Osteocyte (in vitro differentiated cells): ENCODE measurements at regions not wholly inside any gene's neighbourhood (a gene's known extent, or its start where the extent isn't known, plus 50 kb on each side); places are given as distances from the start of the nearest gene placed in this dataset.

Experiments used
- DNase-seq: peaks from one replicate; pipeline ENCODE4 v3.0.0; 2021; ENCODE audit warnings: mixed read lengths; ENCODE audit not compliant: unreplicated experiment; ENCODE audit errors: extremely low spot score
- H3K27ac Mint-ChIP-seq: one replicate; pipeline ENCODE4 v1.8.0; 2021; ENCODE audit warnings: mild to moderate bottlenecking, mixed read lengths; ENCODE audit not compliant: unreplicated experiment
- H3K27me3 Mint-ChIP-seq: one replicate; pipeline ENCODE4 v1.8.0; 2021; ENCODE audit warnings: mixed read lengths; ENCODE audit not compliant: unreplicated experiment
- H3K36me3 Mint-ChIP-seq: one replicate; pipeline ENCODE4 v1.8.0; 2021; ENCODE audit warnings: mixed read lengths; ENCODE audit not compliant: unreplicated experiment
- H3K4me1 Mint-ChIP-seq: one replicate; pipeline ENCODE4 v1.8.0; 2021; ENCODE audit warnings: mixed read lengths; ENCODE audit not compliant: unreplicated experiment
- H3K4me3 Mint-ChIP-seq: one replicate; pipeline ENCODE4 v1.8.0; 2021; ENCODE audit warnings: mild to moderate bottlenecking, moderate library complexity, mixed read lengths; ENCODE audit not compliant: unreplicated experiment
- H3K9me3 Mint-ChIP-seq: one replicate; pipeline ENCODE4 v1.8.0; 2021; ENCODE audit warnings: mixed read lengths; ENCODE audit not compliant: unreplicated experiment
- CTCF ChIP-seq: fragments of 200-600 bp; sonication (generic); IDR thresholded peaks from 2 replicates; pipeline ENCODE4 v1.5.0; 2021; ENCODE audit warnings: antibody characterized with exemption, mild to moderate bottlenecking, moderate library complexity

GRCh38 chr4:111707491-111707890, 437.8 kb upstream of the FAM241A start:
- no peak for TF ChIP-seq CTCF
- DNase-seq, result no peak
- Mint-ChIP-seq H3K9me3 (no peaks in the 10 kb centered on the region), H3K27ac (no peak overlapping the region), H3K36me3 (no peaks in the 10 kb centered on the region), H3K4me3 (no peak overlapping the region), H3K4me1 (no peaks in the 10 kb centered on the region), H3K27me3 (no peaks in the 10 kb centered on the region)

GRCh38 chr4:111712093-111712677, 433.1 kb upstream of the FAM241A start:
- Mint-ChIP-seq H3K36me3 (no peaks in the 10 kb centered on the region), H3K27me3 (no peaks in the 10 kb centered on the region), H3K27ac (no peak overlapping the region), H3K4me3 (no peak overlapping the region), H3K4me1 (no peaks in the 10 kb centered on the region), H3K9me3 (no peaks in the 10 kb centered on the region)
- DNase-seq, result no peak
- no peak for TF ChIP-seq CTCF

- Mint-ChIP-seq H3K27me3 (no peaks in the 10 kb centered on the region), H3K9me3 (no peaks in the 10 kb centered on the region), H3K4me3 (no peak overlapping the region), H3K36me3 (no peaks in the 10 kb centered on the region), H3K27ac (no peak overlapping the region), H3K4me1 (no peaks in the 10 kb centered on the region)
- no peak for DNase-seq
- no peak for TF ChIP-seq CTCF
These were observed 432.0 kb upstream of the FAM241A start for GRCh38 chr4:111713276-111713675.

GRCh38 chr4:111717921-111718320, 427.3 kb upstream of the FAM241A start:
- Mint-ChIP-seq H3K9me3 (no peaks in the 10 kb centered on the region), H3K27ac (no peak overlapping the region), H3K36me3 (no peaks in the 10 kb centered on the region), H3K4me1 (no peaks in the 10 kb centered on the region), H3K27me3 (no peaks in the 10 kb centered on the region), H3K4me3 (no peak overlapping the region)
- no peak for DNase-seq
- TF ChIP-seq CTCF, result no peak

GRCh38 chr4:111718763-111719559, 426.3 kb upstream of the FAM241A start:
- H3K27me3 Mint-ChIP-seq, result no peaks in the 10 kb centered on the region
- H3K4me3 Mint-ChIP-seq, result no peak overlapping the region
- no peaks in the 10 kb centered on the region for H3K9me3 Mint-ChIP-seq
- no peaks in the 10 kb centered on the region for H3K36me3 Mint-ChIP-seq
- no peak overlapping the region for H3K27ac Mint-ChIP-seq
- DNase-seq, result no peak
- no peaks in the 10 kb centered on the region for H3K4me1 Mint-ChIP-seq
- no peak for TF ChIP-seq CTCF
